H1 (cell line): ENCODE measurements at regions not wholly inside any gene's neighbourhood (a gene's known extent, or its start where the extent isn't known, plus 50 kb on each side); places are given as distances from the start of the nearest gene placed in this dataset.

Experiments used
- PHF8 ChIP-seq: fragments of 200-600 bp; sonication (generic); conservative IDR thresholded peaks from 2 replicates; pipeline ENCODE4 v1.7.1; 2012; ENCODE audit warnings: low read depth, mild to moderate bottlenecking, inconsistent platforms, low read length, moderate library complexity

GRCh38 chr4:141810038-141810711 is 173.8 kb downstream of the IL15 start (continued):
- no peak for TF ChIP-seq PHF8
